ENCODE measurements at regions not wholly inside any gene's neighbourhood (a gene's known extent, or its start where the extent isn't known, plus 50 kb on each side); places are given as distances from the start of the nearest gene placed in this dataset.

DNA sequence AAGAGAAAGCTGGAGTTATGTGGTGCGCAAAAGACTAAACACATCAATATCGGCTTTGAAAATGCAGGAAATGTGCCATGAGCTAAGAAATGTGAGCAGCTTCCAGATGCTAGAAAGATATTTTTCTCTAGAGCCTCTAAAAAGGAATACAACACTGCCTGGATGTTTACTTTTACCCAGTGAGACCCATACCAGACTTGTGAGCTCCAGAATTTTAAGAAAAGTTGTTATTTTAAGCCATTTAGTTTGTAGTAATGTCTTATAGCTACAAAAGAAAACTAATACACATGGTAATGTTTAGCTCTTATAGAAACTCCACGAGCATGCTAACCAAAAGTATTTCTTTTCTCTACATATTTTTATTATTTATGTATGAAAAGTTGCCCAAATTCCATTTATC is 1389.4 kb downstream of the C4orf33 start:
- DNase-seq (ENCODE audit: low read depth) (no peak), FAIRE-seq (no peak)
- Histone ChIP-seq H3K36me3 (ENCODE audit: control insufficient read depth, insufficient read depth, low read length) (no peaks in the 10 kb centered on the region), H3K4me3 (ENCODE audit: low read depth, low read length) (no peak overlapping the region), H3K27me3 (ENCODE audit: control insufficient read depth, insufficient read depth, low read length) (no peaks in the 10 kb centered on the region)
- no peak for TF ChIP-seq CTCF (IDR thresholded peaks at IDR 0.05; ENCODE audit: insufficient read depth, low read length, severe bottlenecking)

DNA sequence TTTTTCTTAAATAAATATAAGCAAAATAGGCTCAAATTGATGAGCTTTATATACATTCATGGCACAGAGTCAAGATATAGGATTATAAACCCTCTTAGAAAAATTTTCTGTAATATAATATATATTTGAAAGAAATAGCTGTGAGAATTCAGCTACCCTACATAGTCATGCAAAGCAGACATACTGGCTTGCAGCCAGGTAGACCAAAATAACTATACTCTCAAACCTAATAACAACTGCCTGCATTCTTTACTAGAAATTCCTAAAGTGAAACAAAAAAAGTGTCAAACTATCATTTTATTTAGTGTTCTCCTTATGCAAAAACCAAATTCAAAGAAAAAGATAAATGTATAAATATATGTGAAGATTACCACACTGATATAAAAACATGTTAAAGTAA is 1390.2 kb downstream of the C4orf33 start:
- FAIRE-seq = no peak
- no peak for TF ChIP-seq CTCF (IDR thresholded peaks at IDR 0.05; ENCODE audit: insufficient read depth, low read length, severe bottlenecking)
- H3K36me3 ChIP-seq (ENCODE audit: control insufficient read depth, insufficient read depth, low read length) = no peaks in the 10 kb centered on the region
- H3K27me3 ChIP-seq (ENCODE audit: control insufficient read depth, insufficient read depth, low read length) = no peaks in the 10 kb centered on the region
- no peak for DNase-seq (ENCODE audit: low read depth)
- no peak overlapping the region for H3K4me3 ChIP-seq (ENCODE audit: low read depth, low read length)

GRCh38 chr4:130486841-130487240 is 1390.9 kb downstream of the C4orf33 start:
- FAIRE-seq (no peak), DNase-seq (ENCODE audit: low read depth) (peak; percentile 36)
- no peak for TF ChIP-seq CTCF (IDR thresholded peaks at IDR 0.05; ENCODE audit: insufficient read depth, low read length, severe bottlenecking)
- H3K36me3 ChIP-seq (ENCODE audit: control insufficient read depth, insufficient read depth, low read length) = no peaks in the 10 kb centered on the region
- no peak overlapping the region for H3K4me3 ChIP-seq (ENCODE audit: low read depth, low read length)
- no peaks in the 10 kb centered on the region for H3K27me3 ChIP-seq (ENCODE audit: control insufficient read depth, insufficient read depth, low read length)

GRCh38 chr4:130510661-130511060 is 1414.7 kb downstream of the C4orf33 start:
- DNase-seq (ENCODE audit: low read depth) = no peak
- TF ChIP-seq CTCF (IDR thresholded peaks at IDR 0.05; ENCODE audit: insufficient read depth, low read length, severe bottlenecking) = no peak
- Histone ChIP-seq H3K27me3 (ENCODE audit: control insufficient read depth, insufficient read depth, low read length) (no peaks in the 10 kb centered on the region), H3K36me3 (ENCODE audit: control insufficient read depth, insufficient read depth, low read length) (no peaks in the 10 kb centered on the region), H3K4me3 (ENCODE audit: low read depth, low read length) (no peak overlapping the region)
- FAIRE-seq = no peak

GRCh38 chr4:130511776-130512175 is 1415.8 kb downstream of the C4orf33 start:
- FAIRE-seq = no peak

More at GRCh38 chr4:130511776-130512175, 1415.8 kb downstream of the C4orf33 start:
- Histone ChIP-seq H3K36me3 (ENCODE audit: control insufficient read depth, insufficient read depth, low read length) (no peaks in the 10 kb centered on the region), H3K4me3 (ENCODE audit: low read depth, low read length) (no peak overlapping the region), H3K27me3 (ENCODE audit: control insufficient read depth, insufficient read depth, low read length) (no peaks in the 10 kb centered on the region)
- no peak for DNase-seq (ENCODE audit: low read depth)
- TF ChIP-seq CTCF (IDR thresholded peaks at IDR 0.05; ENCODE audit: insufficient read depth, low read length, severe bottlenecking) = no peak
